ENCODE measurements at regions not wholly inside any gene's neighbourhood (a gene's known extent, or its start where the extent isn't known, plus 50 kb on each side); places are given as distances from the start of the nearest gene placed in this dataset.

- TF ChIP-seq KDM1A (IDR thresholded peaks at IDR 0.05; ENCODE audit: low read depth): no peak
- TF ChIP-seq CTCF (IDR thresholded peaks at IDR 0.05): no peak
- no peak for TF ChIP-seq E2F6 (IDR thresholded peaks at IDR 0.05; ENCODE audit: borderline replicate concordance, low read depth)
- no peak for TF ChIP-seq EP300 (IDR thresholded peaks at IDR 0.05)
- no peak for TF ChIP-seq POLR2A (IDR thresholded peaks at IDR 0.05; ENCODE audit: low read length)
- TF ChIP-seq EHF (CRISPR knock-in tag; IDR thresholded peaks at IDR 0.05): no peak
- TF ChIP-seq MAFK (IDR thresholded peaks at IDR 0.05; ENCODE audit: partially characterized antibody): no peak
- TF ChIP-seq MYC (IDR thresholded peaks at IDR 0.05; ENCODE audit: borderline replicate concordance, low read length): no peak
- TF ChIP-seq JUN (IDR thresholded peaks at IDR 0.05): 0 out of 5 replicates have a peak, but pooled peaks of 1 of the 2 experiments have one; percentile 20
- no peak for TF ChIP-seq MAX (IDR thresholded peaks at IDR 0.05)
- no peak for TF ChIP-seq REST (IDR thresholded peaks at IDR 0.05)
- no peak for TF ChIP-seq CEBPB (IDR thresholded peaks at IDR 0.05)
- no peak for TF ChIP-seq FOSL2 (IDR thresholded peaks at IDR 0.05)
- TF ChIP-seq FOSL2 (CRISPR knock-in tag; IDR thresholded peaks at IDR 0.05): no peak
Observed at GRCh38 chr18:21991081-21991534, 178.3 kb upstream of the GATA6 start.

Measured in A549 (cell line).